ENCODE measurements at regions not wholly inside any gene's neighbourhood (a gene's known extent, or its start where the extent isn't known, plus 50 kb on each side); places are given as distances from the start of the nearest gene placed in this dataset.

DNA sequence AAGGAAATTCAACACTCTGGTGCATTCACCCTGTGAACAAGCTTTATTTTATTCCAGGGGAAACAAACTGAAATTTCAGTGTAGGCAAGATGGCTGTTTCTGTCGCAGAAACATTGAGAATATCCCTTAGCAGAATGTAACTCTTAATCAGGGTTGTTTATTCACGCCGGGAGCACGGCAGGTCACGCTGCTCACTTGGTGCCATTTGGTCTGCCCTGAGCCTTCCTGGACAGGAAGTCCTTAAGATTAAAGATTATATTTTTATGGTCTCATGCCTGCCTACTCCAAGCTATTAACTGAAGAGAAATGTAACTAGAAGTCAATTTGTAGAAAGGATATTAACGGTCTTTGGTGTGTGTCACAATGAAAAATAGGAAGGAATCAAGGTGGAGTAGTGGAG is 185.3 kb upstream of the ARGLU1 start:
- peak in 1 of 2 donors; percentile 54 for DNase-seq
- no peak overlapping the region for H3K4me3 ChIP-seq
- no peaks in the 10 kb centered on the region for H3K4me1 ChIP-seq
- H3K9me3 ChIP-seq, result no peaks in the 10 kb centered on the region
- H3K36me3 ChIP-seq, result no peaks in the 10 kb centered on the region
- H3K27me3 ChIP-seq, result no peaks in the 10 kb centered on the region
- 8 to 18% (median 10%) methylated on average over 6 of the region's 6 CpGs for WGBS, 5 donors
- peak overlapping the region in 2 of 5 donors; percentile 5 to 28 for H3K27ac ChIP-seq
- TF ChIP-seq POLR2AphosphoS5 (IDR thresholded peaks at IDR 0.05) (peak in 1 of 3 donors; percentile 27), POLR2A (IDR thresholded peaks at IDR 0.05) (no peak), EP300 (IDR thresholded peaks at IDR 0.05) (no peak)
- intact Hi-C loops (cut with DNase I; ENCODE audit: low total_unique reads), result no loop called here

DNA sequence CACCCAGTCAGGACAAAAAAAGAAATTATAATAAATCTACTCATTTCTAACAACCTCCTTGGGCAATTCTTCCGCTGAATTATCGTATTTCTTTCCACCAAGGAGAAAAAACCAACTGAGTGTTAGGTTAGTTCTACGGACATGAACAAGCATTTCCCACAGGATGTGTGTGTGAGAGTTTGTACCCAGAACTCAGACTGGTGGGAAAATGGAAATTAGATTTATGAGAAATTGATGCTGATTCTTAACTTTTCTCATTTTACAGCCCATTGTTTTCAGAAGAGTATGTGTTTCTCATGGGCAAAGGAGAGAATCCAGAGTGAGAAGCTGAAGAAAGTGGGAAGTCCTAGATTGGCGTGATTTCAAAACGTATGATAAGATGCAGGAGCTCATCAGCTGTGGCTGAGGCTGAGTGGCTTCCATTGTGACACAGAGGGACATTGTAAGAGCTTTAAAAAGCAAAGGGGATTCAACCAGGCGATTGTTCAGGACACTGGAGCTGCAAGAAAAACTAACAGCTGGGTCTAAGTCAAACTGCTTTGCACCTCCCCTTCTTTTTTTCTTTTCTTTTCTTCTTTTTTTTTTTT is 184.7 kb upstream of the ARGLU1 start:
- Histone ChIP-seq H3K4me1 (no peaks in the 10 kb centered on the region), H3K9me3 (peaks cover 0 to 5% (median 0%) of the 10 kb centered on the region in 4 donors), H3K27me3 (no peaks in the 10 kb centered on the region), H3K4me3 (no peak overlapping the region), H3K36me3 (no peaks in the 10 kb centered on the region), H3K27ac (peak overlapping the region in 3 of 5 donors; percentile 5 to 28 (median 7))
- DNase-seq, result no peak
- TF ChIP-seq POLR2AphosphoS5 (IDR thresholded peaks at IDR 0.05) (no peak), EP300 (IDR thresholded peaks at IDR 0.05) (no peak), POLR2A (IDR thresholded peaks at IDR 0.05) (no peak)
- TF ChIP-seq, protein P1, sequence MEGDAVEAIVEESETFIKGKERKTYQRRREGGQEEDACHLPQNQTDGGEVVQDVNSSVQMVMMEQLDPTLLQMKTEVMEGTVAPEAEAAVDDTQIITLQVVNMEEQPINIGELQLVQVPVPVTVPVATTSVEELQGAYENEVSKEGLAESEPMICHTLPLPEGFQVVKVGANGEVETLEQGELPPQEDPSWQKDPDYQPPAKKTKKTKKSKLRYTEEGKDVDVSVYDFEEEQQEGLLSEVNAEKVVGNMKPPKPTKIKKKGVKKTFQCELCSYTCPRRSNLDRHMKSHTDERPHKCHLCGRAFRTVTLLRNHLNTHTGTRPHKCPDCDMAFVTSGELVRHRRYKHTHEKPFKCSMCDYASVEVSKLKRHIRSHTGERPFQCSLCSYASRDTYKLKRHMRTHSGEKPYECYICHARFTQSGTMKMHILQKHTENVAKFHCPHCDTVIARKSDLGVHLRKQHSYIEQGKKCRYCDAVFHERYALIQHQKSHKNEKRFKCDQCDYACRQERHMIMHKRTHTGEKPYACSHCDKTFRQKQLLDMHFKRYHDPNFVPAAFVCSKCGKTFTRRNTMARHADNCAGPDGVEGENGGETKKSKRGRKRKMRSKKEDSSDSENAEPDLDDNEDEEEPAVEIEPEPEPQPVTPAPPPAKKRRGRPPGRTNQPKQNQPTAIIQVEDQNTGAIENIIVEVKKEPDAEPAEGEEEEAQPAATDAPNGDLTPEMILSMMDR (IDR thresholded peaks at IDR 0.05), result no peak
- 50 to 68% (median 66%) methylated on average over 6 of the region's 6 CpGs for WGBS, 5 donors
- intact Hi-C loops (cut with DNase I; ENCODE audit: low total_unique reads), result no loop called here

DNA sequence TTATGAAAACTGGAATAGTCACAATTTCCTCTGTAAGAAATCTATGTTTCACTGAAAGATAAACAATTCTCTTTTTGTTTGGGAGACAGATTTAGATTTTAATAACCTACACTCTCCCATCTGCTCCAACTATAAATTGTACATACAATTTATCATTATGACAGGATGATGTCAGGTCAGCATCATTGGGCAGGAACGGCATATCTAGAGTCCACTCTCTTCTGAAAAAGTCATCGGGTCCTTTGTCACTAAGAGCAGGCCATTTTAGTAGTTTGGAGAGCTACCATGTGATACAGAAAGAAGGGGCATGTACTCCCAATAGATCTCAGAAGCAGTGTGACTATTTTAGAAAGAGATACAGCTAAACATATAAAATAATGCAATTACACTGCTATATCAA is 180.8 kb upstream of the ARGLU1 start:
- Histone ChIP-seq H3K27ac (no peak overlapping the region), H3K4me3 (no peak overlapping the region), H3K36me3 (no peaks in the 10 kb centered on the region), H3K9me3 (peaks cover 0 to 7% (median 0%) of the 10 kb centered on the region in 4 donors), H3K4me1 (no peaks in the 10 kb centered on the region), H3K27me3 (no peaks in the 10 kb centered on the region)
- WGBS, 5 donors, result 22 to 83% (median 62%) methylated on average over 2 of the region's 2 CpGs
- intact Hi-C loops (cut with DNase I; ENCODE audit: low total_unique reads), result no loop called here
- DNase-seq, result no peak
- TF ChIP-seq, protein P1 (IDR thresholded peaks at IDR 0.05), result no peak
- no peak for TF ChIP-seq POLR2AphosphoS5 (IDR thresholded peaks at IDR 0.05)
- TF ChIP-seq POLR2A (IDR thresholded peaks at IDR 0.05), result no peak
- TF ChIP-seq EP300 (IDR thresholded peaks at IDR 0.05), result no peak

DNA sequence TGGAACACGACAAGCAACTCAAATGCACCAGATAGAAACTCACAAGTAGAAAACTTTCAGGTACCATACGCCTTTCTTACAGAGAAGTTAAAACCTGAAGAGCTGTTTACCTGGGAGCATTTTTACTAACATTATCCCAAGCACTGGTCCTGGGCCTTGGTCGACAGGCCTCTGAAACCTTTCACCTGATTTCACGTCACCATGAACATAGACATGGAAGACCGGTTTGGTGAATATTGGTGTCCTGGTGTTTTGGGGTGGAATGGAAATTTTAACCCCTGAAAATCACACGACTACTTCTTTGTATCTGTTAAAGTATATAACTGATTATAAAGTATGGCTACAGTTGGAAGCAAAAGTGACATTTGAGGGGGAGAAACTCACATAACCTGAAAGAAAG is 176.6 kb upstream of the ARGLU1 start:
- Histone ChIP-seq H3K4me1 (no peaks in the 10 kb centered on the region), H3K27me3 (no peaks in the 10 kb centered on the region), H3K36me3 (no peaks in the 10 kb centered on the region), H3K4me3 (no peak overlapping the region), H3K27ac (no peak overlapping the region), H3K9me3 (peaks cover 0 to 7% (median 0%) of the 10 kb centered on the region in 4 donors)
- 85 to 93% (median 91%) methylated on average over 6 of the region's 6 CpGs for WGBS, 5 donors
- TF ChIP-seq EP300 (IDR thresholded peaks at IDR 0.05), result no peak
- no peak for DNase-seq
- intact Hi-C loops (cut with DNase I; ENCODE audit: low total_unique reads), result no loop called here

DNA sequence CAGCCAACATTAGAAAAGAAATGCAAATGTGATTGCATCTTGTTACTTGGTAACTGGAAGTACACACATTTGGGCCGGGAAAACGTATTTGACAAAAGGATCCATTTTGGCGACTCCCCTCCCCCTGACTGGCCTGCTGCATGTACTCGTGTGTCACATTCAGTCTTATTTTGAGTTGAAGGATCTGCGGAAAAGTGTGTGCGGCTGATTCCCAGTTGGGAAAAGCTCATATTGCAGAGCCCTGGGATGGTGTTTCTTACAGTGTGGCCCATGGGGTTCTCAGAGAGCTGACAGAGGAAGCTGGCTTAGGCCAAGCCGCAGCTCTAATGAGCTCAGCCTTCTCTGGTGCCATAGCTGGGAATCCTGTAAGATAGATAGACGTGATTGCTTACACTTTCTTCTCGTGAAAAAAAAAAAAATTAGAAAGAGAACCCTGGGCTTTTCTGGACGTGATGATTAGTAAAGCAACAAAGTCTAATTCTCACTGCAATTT is 170.3 kb upstream of the ARGLU1 start:
- H3K27ac ChIP-seq, result no peak overlapping the region
- no peaks in the 10 kb centered on the region for H3K27me3 ChIP-seq
- WGBS, 5 donors, result 84 to 94% (median 90%) methylated on average over 10 of the region's 10 CpGs
- intact Hi-C loops (cut with DNase I; ENCODE audit: low total_unique reads), result no loop called here
- TF ChIP-seq POLR2AphosphoS5 (IDR thresholded peaks at IDR 0.05) (no peak), POLR2A (IDR thresholded peaks at IDR 0.05) (no peak), EP300 (IDR thresholded peaks at IDR 0.05) (no peak)
- TF ChIP-seq, protein P1 (IDR thresholded peaks at IDR 0.05), result no peak
- no peak overlapping the region for H3K4me3 ChIP-seq
- H3K9me3 ChIP-seq, result no peaks in the 10 kb centered on the region
- no peaks in the 10 kb centered on the region for H3K4me1 ChIP-seq
- DNase-seq, result no peak
- H3K36me3 ChIP-seq, result no peaks in the 10 kb centered on the region
